GM18861 (cell line): ENCODE measurements at regions not wholly inside any gene's neighbourhood (a gene's known extent, or its start where the extent isn't known, plus 50 kb on each side); places are given as distances from the start of the nearest gene placed in this dataset.
"Not testable (repeated sequence)": the region's sequence is repeated elsewhere in the genome, so short reads cannot be mapped to it uniquely, and the experiment has no call there.

Source experiments
- ATAC-seq: cut with Tn5 transposase; IDR thresholded peaks from one replicate; pipeline ENCODE4 v1.9.1; 2021; ENCODE audit not compliant: unreplicated experiment

- no peak for ATAC-seq
Measured at GRCh38 chr3:25895031-25895430, 105.1 kb downstream of the OXSM start.

- no peak for ATAC-seq
Measured at GRCh38 chr3:25895443-25895842, 105.6 kb downstream of the OXSM start.

GRCh38 chr3:25897019-25897418 lies 107.1 kb downstream of the OXSM start:
- peak; percentile 38 for ATAC-seq

- ATAC-seq = no peak
Measured at GRCh38 chr3:25899352-25900101, 109.6 kb downstream of the OXSM start.

- ATAC-seq = no peak
Measured at GRCh38 chr3:25900161-25900560, 110.3 kb downstream of the OXSM start.

GRCh38 chr3:25901796-25902195 lies 111.9 kb downstream of the OXSM start:
- ATAC-seq = no peak

- no peak for ATAC-seq
Measured at GRCh38 chr3:25902586-25902985, 112.7 kb downstream of the OXSM start.

- no peak for ATAC-seq
Measured at GRCh38 chr3:25903371-25904129, 113.7 kb downstream of the OXSM start.

GRCh38 chr3:25904206-25904605 lies 114.3 kb downstream of the OXSM start:
- no peak for ATAC-seq

GRCh38 chr3:25906132-25906906 lies 116.4 kb downstream of the OXSM start:
- no peak for ATAC-seq

- no peak for ATAC-seq
Measured at GRCh38 chr3:25907081-25907480, 117.2 kb downstream of the OXSM start.

- ATAC-seq = no peak
Measured at GRCh38 chr3:25910105-25910504, 120.2 kb downstream of the OXSM start.

GRCh38 chr3:25910997-25911396 lies 121.1 kb downstream of the OXSM start:
- ATAC-seq = no peak

GRCh38 chr3:25911525-25912295 lies 121.8 kb downstream of the OXSM start:
- ATAC-seq = no peak

GRCh38 chr3:25913179-25913578 lies 123.3 kb downstream of the OXSM start:
- no peak for ATAC-seq

GRCh38 chr3:25915673-25916072 lies 125.8 kb downstream of the OXSM start:
- no peak for ATAC-seq

GRCh38 chr3:25916321-25916720 lies 126.4 kb downstream of the OXSM start:
- no peak for ATAC-seq

GRCh38 chr3:25931967-25932366 lies 142.1 kb downstream of the OXSM start:
- not testable (repeated sequence) for ATAC-seq

- no peak for ATAC-seq
Measured at GRCh38 chr3:25938566-25939325, 148.9 kb downstream of the OXSM start.

- ATAC-seq = no peak
Measured at GRCh38 chr3:25940935-25941334, 151.0 kb downstream of the OXSM start.
